GM20431 (cell line): ENCODE measurements at regions not wholly inside any gene's neighbourhood (a gene's known extent, or its start where the extent isn't known, plus 50 kb on each side); places are given as distances from the start of the nearest gene placed in this dataset.

Experiments used
- in situ Hi-C: fragments of 300-500 bp; cut with MseI, MboI; formaldehyde crosslinking; loops from one replicate; pipeline ENCODE4 v1.15.0; 2020; ENCODE audit warnings: low sequenced_read_pairs; ENCODE audit not compliant: unreplicated experiment

DNA sequence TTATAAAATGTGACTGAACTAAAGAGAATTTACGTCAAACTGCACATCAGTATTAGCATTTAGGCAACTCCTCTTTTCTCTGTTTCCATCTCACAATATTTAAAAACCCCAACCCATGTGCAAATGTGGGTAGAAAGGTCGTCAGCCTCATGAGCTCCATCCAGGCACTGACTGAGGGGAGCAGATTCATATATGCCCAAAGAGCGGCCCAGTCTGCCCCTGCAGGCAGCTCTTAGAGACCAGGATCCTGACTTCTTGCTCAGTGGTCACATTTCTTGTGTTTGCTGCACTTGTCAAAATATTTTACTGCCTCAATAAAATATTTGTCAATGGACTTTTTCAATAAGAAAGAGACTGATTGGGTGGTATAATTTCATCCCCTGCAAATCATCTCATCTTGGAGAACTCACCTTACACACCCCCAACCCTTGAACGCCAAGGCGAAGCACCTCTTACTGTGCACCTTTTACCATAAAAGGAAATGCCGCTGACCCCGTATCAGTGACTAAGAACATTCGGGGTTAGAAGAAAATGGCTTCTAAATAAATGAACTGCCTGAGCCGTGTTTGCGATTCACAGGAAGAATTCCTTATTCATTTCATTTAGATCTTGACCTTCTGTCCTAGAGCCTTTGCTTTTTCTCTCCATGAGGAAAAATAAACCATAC lies 418.8 kb downstream of the BCL11B start:
- in situ Hi-C loops: no loop called here

- in situ Hi-C loops: no loop called here
Observed at GRCh38 chr14:98855926-98856715, 415.9 kb downstream of the BCL11B start.

DNA sequence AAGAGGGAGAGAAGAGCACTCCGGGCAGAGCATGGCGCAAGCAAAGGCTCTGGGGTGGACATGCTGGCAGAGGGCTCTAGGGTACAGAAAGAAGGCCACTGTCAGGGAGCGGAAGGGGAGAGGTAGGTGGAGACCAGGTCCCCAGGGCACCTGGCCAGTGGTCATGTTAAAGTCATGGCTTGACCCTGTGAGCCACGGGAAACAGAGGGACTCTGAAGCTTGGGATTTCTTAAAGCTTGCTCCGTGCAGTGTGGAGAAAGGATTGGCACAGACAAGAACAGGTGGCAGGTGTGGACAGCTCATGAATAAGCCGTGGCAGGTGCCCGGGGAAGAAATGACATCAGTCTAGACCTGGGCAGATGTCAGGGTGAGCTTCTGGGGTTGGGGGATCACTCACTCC lies 413.8 kb downstream of the BCL11B start:
- in situ Hi-C loops: no loop called here

DNA sequence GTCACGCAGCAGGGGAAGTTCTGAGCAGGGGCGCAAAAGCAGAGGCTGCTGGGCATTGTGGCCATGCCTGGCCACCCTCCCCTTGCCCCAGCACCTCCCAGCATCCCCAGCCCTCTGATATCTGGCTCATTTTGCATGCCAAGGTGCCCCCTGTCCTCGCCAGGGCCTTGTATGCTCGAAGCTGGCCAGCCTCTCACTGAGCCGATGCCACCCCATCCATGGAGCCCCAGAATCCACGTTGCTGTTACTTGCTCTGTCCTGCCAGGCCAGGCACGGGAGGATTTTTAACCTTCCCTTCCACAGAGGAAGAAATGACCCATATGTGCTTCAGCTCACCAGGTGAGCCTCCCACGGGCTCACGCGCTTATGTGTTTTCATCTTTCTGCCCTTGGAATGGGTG lies 413.4 kb downstream of the BCL11B start:
- in situ Hi-C loops: no loop called here

DNA sequence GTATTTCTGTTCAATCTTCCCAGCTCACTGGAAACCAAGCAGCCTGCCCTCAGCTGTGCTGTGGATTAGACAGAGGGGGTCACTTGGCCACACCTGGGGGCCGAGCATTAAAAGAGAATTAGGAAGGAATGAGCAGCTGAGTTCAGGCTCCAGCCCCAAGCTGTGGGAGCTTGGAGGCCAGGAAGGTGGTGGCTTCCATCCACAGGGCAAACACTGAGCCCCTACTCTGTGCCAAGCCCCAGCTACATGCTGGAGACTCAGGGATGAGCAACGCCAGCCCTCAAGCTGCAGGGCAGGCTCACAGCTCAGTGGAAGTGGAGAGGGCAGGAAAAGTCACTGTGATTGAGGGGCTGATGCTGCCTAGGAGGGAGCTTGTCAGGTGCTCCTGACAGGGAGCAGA lies 412.7 kb downstream of the BCL11B start:
- in situ Hi-C loops: no loop called here

DNA sequence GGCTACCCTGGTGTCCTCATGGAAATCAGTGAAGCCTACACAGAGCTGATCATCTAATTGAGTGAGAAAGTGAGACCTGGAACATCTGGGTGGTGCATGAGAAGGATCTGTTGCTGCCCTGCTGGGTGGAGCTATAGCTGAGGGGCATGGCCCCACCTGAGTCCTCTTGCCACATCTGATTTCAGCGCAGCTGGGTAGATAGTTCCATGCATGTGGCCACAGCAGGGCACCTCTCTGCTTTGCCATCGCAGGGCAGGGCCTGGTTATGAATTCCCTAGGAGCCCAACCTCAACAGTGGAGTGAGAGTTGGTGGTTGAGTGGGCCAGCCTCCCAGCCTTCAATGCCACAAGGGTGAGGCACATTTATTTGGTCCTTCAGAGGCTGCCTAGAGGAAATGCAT lies 407.8 kb downstream of the BCL11B start:
- in situ Hi-C loops: no loop called here

- in situ Hi-C loops: no loop called here
Observed at GRCh38 chr14:98867146-98867545, 404.9 kb downstream of the BCL11B start.

DNA sequence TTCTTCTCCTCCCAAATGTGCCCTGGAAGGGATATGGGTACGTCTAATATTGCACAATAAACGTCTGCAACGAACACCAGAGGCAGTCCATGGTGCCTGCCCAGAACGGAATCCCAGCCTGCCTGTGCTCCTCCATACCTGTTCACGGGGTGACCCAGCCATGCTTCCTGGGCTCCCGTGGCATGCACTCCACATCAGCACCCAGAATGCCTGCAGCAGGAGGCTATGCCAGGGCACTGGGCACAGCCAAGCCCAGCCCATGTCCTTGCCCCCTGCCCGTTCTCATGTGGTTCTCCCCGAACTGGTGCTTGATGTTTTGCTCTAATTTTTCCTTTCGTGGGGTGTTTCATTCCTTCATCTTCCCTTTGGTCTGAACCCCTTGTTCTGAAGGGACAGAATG lies 404.3 kb downstream of the BCL11B start:
- in situ Hi-C loops: no loop called here

DNA sequence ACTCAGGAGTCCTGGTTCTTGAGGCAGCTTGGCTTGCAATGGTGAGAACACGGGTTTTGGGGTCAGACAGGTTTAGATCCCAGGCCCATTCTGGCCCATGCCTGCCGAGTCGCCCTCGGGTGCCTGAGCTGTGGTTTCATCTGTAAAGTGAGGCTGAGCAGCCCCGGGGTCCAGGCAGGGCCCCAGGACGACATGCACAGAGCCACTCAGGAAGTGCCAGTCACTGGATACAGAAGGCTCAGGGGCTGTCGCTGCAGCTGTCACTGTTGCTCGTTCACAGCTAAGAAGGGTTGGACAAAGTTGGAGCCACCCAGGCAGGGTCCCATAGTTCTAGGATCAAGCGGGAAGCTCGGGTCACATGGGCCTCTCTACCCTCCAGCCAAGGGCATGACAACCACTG lies 403.1 kb downstream of the BCL11B start:
- in situ Hi-C loops: no loop called here

DNA sequence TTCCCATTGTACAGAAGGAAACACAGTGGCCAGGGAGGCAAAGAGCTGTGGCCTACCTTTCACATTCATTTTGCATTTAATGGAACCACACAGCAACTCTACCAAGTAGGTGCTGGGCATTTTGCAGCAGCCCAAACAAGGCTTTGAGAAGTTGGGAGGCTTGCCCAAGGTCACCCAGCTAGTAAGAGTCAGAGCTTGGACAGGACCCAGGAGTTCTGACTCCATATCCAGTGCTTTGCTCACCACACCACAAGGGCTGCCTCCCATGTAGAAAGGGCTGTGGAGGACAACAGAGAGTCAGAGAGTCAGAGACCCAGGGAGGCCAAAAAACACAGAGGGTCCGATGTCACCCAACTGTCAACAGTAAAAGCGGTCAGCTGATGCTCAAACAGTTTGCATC lies 400.2 kb downstream of the BCL11B start:
- in situ Hi-C loops: no loop called here

DNA sequence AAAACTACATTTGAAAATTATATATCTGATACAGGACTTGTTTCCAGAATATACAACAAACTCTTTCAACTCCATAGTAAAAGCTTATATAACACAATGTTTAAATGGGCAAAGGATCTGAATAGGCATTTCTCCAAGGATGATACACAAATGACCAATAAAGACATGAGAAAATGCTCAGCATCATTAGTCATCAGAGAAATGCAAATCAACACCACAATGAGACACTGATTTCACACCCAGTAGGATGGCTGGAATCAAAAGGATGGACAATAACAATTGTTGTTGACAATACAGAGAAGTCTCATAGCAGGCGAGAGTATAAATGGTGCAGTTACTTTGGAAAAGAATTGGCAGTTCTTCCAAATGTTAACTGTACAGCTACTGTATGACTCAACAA lies 394.9 kb downstream of the BCL11B start:
- in situ Hi-C loops: no loop called here

DNA sequence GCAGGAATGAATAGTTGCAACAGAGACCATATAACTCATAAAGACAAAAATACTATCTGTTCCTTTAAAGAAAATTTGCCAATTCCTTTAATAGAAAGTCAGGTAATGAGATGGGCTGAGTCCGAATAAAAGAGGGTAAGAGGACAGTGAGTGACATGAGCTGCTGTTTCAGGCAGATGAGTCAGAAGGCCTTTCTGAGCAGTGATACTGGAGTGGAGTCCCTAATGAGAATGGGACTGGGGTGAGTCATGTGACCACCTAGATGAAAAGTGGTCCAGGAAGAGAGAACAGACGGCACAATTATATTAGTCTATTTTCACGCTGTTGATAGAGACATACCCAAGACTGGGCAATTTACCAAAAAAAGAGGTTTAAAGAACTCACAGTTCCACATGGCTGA lies 393.7 kb downstream of the BCL11B start:
- in situ Hi-C loops: no loop called here

DNA sequence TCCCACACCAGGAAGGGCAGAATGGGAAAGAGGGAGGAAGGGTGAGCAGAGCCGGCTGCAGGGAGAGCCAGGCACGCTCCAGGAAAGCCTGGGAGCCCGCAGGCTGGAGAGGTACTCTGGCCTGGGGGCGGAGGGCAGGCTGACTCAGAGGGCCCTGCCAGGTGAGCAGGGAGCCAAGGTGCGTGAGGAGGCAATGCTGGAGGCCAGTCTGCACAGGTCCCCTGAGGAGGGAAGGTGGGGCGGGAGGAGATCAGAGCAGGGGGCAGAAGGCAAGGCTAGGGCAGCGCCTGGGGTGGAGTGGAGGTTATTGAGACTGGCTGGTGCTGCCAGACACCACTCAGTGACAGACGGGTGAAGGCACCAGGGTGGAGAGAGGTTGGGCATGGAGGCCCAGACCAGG lies 385.0 kb downstream of the BCL11B start:
- in situ Hi-C loops: no loop called here

GRCh38 chr14:98888281-98888680 lies 383.7 kb downstream of the BCL11B start:
- in situ Hi-C loops: no loop called here

DNA sequence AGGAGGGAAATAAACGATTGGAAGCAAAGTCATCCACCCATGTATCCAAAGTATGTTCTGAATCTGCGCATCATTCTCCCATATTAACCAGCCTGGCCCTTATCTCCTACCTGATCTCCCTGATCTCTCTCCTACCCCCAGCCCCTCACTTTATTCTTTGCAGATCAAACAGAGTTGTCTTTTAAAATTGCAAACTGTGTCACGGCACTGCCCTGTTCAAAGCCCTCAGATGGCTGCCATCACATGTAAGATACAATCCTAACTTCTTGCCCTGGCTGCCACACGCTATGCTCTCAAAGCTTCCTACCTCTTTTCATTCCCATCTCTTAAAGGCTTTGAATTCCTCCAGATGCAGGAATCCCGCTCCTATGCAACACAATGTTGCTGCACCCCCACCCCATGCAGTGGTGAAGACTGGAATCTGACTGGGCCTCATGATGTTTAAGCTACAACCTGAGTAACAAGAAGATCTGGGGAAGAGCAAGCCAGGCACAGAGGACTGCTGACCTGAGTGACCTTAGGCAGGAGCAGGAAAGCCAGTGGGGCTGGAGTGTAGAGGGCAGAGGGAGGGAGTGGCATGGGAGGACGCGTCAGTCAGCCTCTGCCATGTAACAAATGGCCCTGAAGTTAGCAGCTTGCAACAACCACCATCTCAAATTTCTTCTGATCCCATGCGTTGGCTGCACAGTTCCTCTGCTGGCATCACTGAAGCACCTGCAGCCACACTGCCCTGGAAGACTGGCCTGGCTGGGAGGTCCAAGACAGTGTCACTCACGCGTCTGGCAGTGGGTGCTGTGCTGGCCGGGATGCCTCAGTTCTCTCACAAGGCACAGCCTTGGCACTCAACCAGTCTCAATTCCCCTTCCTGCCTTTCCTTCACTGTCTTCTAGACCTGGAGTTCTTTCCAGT lies 382.8 kb downstream of the BCL11B start:
- in situ Hi-C loops: no loop called here

GRCh38 chr14:98889836-98890185 lies 382.2 kb downstream of the BCL11B start:
- in situ Hi-C loops: no loop called here

- in situ Hi-C loops: no loop called here
Observed at GRCh38 chr14:98890556-98891340, 381.2 kb downstream of the BCL11B start.

- in situ Hi-C loops: no loop called here
Observed at GRCh38 chr14:98893675-98894074, 378.3 kb downstream of the BCL11B start.

- in situ Hi-C loops: no loop called here
Observed at GRCh38 chr14:98894600-98894999, 377.4 kb downstream of the BCL11B start.

GRCh38 chr14:98896449-98896848 lies 375.5 kb downstream of the BCL11B start:
- in situ Hi-C loops: no loop called here
